NB4 (cell line): ENCODE measurements at regions not wholly inside any gene's neighbourhood (a gene's known extent, or its start where the extent isn't known, plus 50 kb on each side); places are given as distances from the start of the nearest gene placed in this dataset.

Experiments used
- TF ChIP-seq, protein P1 (sequence below): IDR thresholded peaks from one replicate; pipeline ENCODE4 v1.5.1; 2012; ENCODE audit warnings: low read depth, low read length
- TF ChIP-seq, protein P2 (sequence below): IDR thresholded peaks from 2 replicates; pipeline ENCODE4 v1.6.1; 2011; ENCODE audit warnings: low read depth, low read length

DNA sequence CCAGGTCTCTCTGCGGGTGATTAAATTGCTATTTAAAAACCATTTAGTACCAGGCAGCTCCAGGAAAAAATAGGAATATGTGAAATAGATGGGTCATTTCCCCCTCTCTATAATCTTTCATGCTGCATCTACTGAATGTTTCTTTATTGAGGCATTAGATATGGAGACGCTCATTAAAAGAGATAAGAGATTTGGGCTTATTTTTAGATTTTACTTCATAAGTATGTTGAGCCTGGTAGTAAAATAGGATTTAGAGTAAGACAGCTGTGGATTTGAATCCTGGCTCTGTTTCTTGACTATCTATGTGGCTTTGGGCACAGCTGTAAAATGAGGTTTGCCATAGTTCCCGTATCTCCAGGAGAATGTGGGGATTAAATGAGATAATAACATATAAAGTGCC, 451.0 kb upstream of the GRIA1 start:
- TF ChIP-seq, protein P1, sequence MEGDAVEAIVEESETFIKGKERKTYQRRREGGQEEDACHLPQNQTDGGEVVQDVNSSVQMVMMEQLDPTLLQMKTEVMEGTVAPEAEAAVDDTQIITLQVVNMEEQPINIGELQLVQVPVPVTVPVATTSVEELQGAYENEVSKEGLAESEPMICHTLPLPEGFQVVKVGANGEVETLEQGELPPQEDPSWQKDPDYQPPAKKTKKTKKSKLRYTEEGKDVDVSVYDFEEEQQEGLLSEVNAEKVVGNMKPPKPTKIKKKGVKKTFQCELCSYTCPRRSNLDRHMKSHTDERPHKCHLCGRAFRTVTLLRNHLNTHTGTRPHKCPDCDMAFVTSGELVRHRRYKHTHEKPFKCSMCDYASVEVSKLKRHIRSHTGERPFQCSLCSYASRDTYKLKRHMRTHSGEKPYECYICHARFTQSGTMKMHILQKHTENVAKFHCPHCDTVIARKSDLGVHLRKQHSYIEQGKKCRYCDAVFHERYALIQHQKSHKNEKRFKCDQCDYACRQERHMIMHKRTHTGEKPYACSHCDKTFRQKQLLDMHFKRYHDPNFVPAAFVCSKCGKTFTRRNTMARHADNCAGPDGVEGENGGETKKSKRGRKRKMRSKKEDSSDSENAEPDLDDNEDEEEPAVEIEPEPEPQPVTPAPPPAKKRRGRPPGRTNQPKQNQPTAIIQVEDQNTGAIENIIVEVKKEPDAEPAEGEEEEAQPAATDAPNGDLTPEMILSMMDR, result no peak
- TF ChIP-seq, protein P2, sequence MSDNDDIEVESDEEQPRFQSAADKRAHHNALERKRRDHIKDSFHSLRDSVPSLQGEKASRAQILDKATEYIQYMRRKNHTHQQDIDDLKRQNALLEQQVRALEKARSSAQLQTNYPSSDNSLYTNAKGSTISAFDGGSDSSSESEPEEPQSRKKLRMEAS, result no peak
